ENCODE measurements at regions not wholly inside any gene's neighbourhood (a gene's known extent, or its start where the extent isn't known, plus 50 kb on each side); places are given as distances from the start of the nearest gene placed in this dataset.

GRCh38 chr9:113808391-113809358 lies 67.4 kb upstream of the ZNF618 start:
- ChIA-PET CTCF (interaction anchor here (0.8 to 5.3 kb wide), 51 partner anchors 7 to 276 kb away, joined by 3 to 45 read pairs (median 5); partner anchors contain the start of gene AMBP), POLR2A (no interaction called here)
- DNase-seq (ENCODE audit: low read depth, low spot score): peak; percentile 34
- H3K4me3 ChIP-seq (ENCODE audit: low read depth, low read length): no peak overlapping the region
- TF ChIP-seq CTCF (IDR thresholded peaks at IDR 0.05; ENCODE audit: insufficient read depth, low read length, missing control alignments): no peak

GRCh38 chr9:113817171-113817570 lies 58.9 kb upstream of the ZNF618 start:
- ChIA-PET CTCF (interaction anchor here (1.7 kb wide), 1 partner anchor 10 kb away, joined by 6 read pairs; no protein-coding TSS in a partner anchor), POLR2A (no interaction called here)
- no peak for DNase-seq (ENCODE audit: low read depth, low spot score)
- H3K4me3 ChIP-seq (ENCODE audit: low read depth, low read length): no peak overlapping the region
- TF ChIP-seq CTCF (IDR thresholded peaks at IDR 0.05; ENCODE audit: insufficient read depth, low read length, missing control alignments): no peak

GRCh38 chr9:113818391-113818790 lies 57.7 kb upstream of the ZNF618 start:
- ChIA-PET CTCF (no interaction called here), POLR2A (no interaction called here)
- TF ChIP-seq CTCF (IDR thresholded peaks at IDR 0.05; ENCODE audit: insufficient read depth, low read length, missing control alignments): no peak
- no peak overlapping the region for H3K4me3 ChIP-seq (ENCODE audit: low read depth, low read length)
- DNase-seq (ENCODE audit: low read depth, low spot score): no peak

GRCh38 chr9:113822315-113822714 lies 53.8 kb upstream of the ZNF618 start:
- CTCF ChIA-PET: interaction anchor here (3.1 kb wide), 1 partner anchor 14 kb away, joined by 18 read pairs; no protein-coding TSS in a partner anchor
- TF ChIP-seq CTCF (IDR thresholded peaks at IDR 0.05; ENCODE audit: insufficient read depth, low read length, missing control alignments): no peak
- POLR2A ChIA-PET: no interaction called here

GRCh38 chr9:113823421-113823820 lies 52.7 kb upstream of the ZNF618 start:
- H3K4me3 ChIP-seq (ENCODE audit: low read depth, low read length): no peak overlapping the region
- DNase-seq (ENCODE audit: low read depth, low spot score): no peak
- POLR2A ChIA-PET: no interaction called here
- no peak for TF ChIP-seq CTCF (IDR thresholded peaks at IDR 0.05; ENCODE audit: insufficient read depth, low read length, missing control alignments)
- CTCF ChIA-PET: interaction anchor here (3.1 kb wide), 1 partner anchor 15 kb away, joined by 18 read pairs; no protein-coding TSS in a partner anchor

More at GRCh38 chr9:113822315-113822714, 53.8 kb upstream of the ZNF618 start:
- H3K4me3 ChIP-seq (ENCODE audit: low read depth, low read length): no peak overlapping the region
- DNase-seq (ENCODE audit: low read depth, low spot score): no peak

All from AG04449 (cell line).